HepG2 (cell line): ENCODE measurements at regions not wholly inside any gene's neighbourhood (a gene's known extent, or its start where the extent isn't known, plus 50 kb on each side); places are given as distances from the start of the nearest gene placed in this dataset.

Source experiments
- AGO2 ChIP-seq: fragments of 200-400 bp; formaldehyde crosslinking; optimal IDR thresholded peaks from 2 replicates; pipeline ENCODE3; 2017; ENCODE audit warnings: mild to moderate bottlenecking, low read depth, low read length, moderate library complexity
- CBFB ChIP-seq: sonication (generic); formaldehyde crosslinking; IDR thresholded peaks from 2 replicates; pipeline ENCODE4 v1.4.0; 2020; ENCODE audit warnings: missing genetic modification reagents
- GLI4 ChIP-seq: sonication (generic); formaldehyde crosslinking; IDR thresholded peaks from 2 replicates; pipeline ENCODE4 v1.5.1; 2020; ENCODE audit warnings: missing genetic modification reagents, mild to moderate bottlenecking, moderate library complexity, borderline replicate concordance
- HOXA3 ChIP-seq: sonication (generic); formaldehyde crosslinking; IDR thresholded peaks from 2 replicates; pipeline ENCODE4 v1.5.0; 2020; ENCODE audit warnings: missing genetic modification reagents
- LCORL ChIP-seq, 2 experiments: fragments of 450-650 bp in 1 of 2; sonication (generic) in 1 of 2; formaldehyde crosslinking in 1 of 2; IDR thresholded peaks; 2 replicates each; pipeline versions ENCODE4 v1.5.0 to v1.6.1; 2017 to 2020; ENCODE audit warnings: antibody characterized with exemption in 1 of 2, missing genetic modification reagents in 1 of 2
- MED8 ChIP-seq: sonication (generic); formaldehyde crosslinking; IDR thresholded peaks from 2 replicates; pipeline ENCODE4 v1.8.1; 2023; ENCODE audit warnings: mild to moderate bottlenecking, missing genetic modification reagents; ENCODE audit not compliant: insufficient replicate concordance
- NFIB ChIP-seq: sonication (generic); formaldehyde crosslinking; IDR thresholded peaks from 2 replicates; pipeline ENCODE4 v1.9.0; 2021; ENCODE audit warnings: missing genetic modification reagents, mild to moderate bottlenecking, borderline replicate concordance
- POLR2G ChIP-seq: fragments of 200-400 bp; formaldehyde crosslinking; IDR thresholded peaks from 2 replicates; pipeline ENCODE4 v1.6.1; 2018; ENCODE audit warnings: mild to moderate bottlenecking, low read depth, low read length, moderate library complexity
- PRMT3 ChIP-seq: sonication (generic); formaldehyde crosslinking; IDR thresholded peaks from 2 replicates; pipeline ENCODE4 v1.8.1; 2022; ENCODE audit warnings: low read depth, mild to moderate bottlenecking, moderate library complexity, missing genetic modification reagents, borderline replicate concordance
- RBM22 ChIP-seq: fragments of 200-400 bp; formaldehyde crosslinking; optimal IDR thresholded peaks from 2 replicates; pipeline ENCODE3; 2017; ENCODE audit warnings: mild to moderate bottlenecking, low read length, moderate library complexity
- SMAD1 ChIP-seq: sonication (generic); formaldehyde crosslinking; IDR thresholded peaks from 2 replicates; pipeline ENCODE4 v1.4.0; 2020; ENCODE audit warnings: missing genetic modification reagents, low read depth, mild to moderate bottlenecking, borderline replicate concordance
- SMAD9 ChIP-seq: sonication (generic); formaldehyde crosslinking; IDR thresholded peaks from 2 replicates; pipeline ENCODE4 v1.5.1; 2020; ENCODE audit warnings: mild to moderate bottlenecking, missing genetic modification reagents
- ZNF224 ChIP-seq: sonication (generic); formaldehyde crosslinking; IDR thresholded peaks from 2 replicates; pipeline ENCODE4 v1.5.0; 2020; ENCODE audit warnings: mild to moderate bottlenecking, missing genetic modification reagents
- ZNF225 ChIP-seq: sonication (generic); formaldehyde crosslinking; IDR thresholded peaks from 2 replicates; pipeline ENCODE4 v1.4.0; 2020; ENCODE audit warnings: mild to moderate bottlenecking, missing genetic modification reagents
- ZNF350 ChIP-seq: sonication (generic); formaldehyde crosslinking; IDR thresholded peaks from 2 replicates; pipeline ENCODE4 v1.4.0; 2020; ENCODE audit warnings: mild to moderate bottlenecking, low read depth, missing genetic modification reagents, borderline replicate concordance
- ZNF44 ChIP-seq: sonication (generic); formaldehyde crosslinking; IDR thresholded peaks from 2 replicates; pipeline ENCODE4 v1.5.1; 2020; ENCODE audit warnings: mild to moderate bottlenecking, missing genetic modification reagents
- ZNF552 ChIP-seq: sonication (generic); formaldehyde crosslinking; IDR thresholded peaks from 2 replicates; pipeline ENCODE4 v1.9.0; 2022; ENCODE audit warnings: missing genetic modification reagents, mild to moderate bottlenecking, borderline replicate concordance
- ZNF660 ChIP-seq: sonication (generic); formaldehyde crosslinking; IDR thresholded peaks from 2 replicates; pipeline ENCODE4 v1.5.1; 2020; ENCODE audit warnings: mild to moderate bottlenecking, low read depth, missing genetic modification reagents, borderline replicate concordance
- ZNF781 ChIP-seq: sonication (generic); formaldehyde crosslinking; IDR thresholded peaks from 2 replicates; pipeline ENCODE4 v1.5.1; 2020; ENCODE audit warnings: borderline replicate concordance, mild to moderate bottlenecking, missing genetic modification reagents; ENCODE audit errors: not compliant biosample characterization
- TF ChIP-seq, protein P1 (sequence below): sonication (generic); formaldehyde crosslinking; IDR thresholded peaks from 2 replicates; pipeline ENCODE4 v1.4.0; 2020; ENCODE audit warnings: missing genetic modification reagents, borderline replicate concordance
- TF ChIP-seq, protein P2 (sequence below): IDR thresholded peaks from 2 replicates; pipeline ENCODE4 v1.6.1; 2012; ENCODE audit warnings: low read depth, low read length, improper control_type of control experiment
- TF ChIP-seq, protein P3 (sequence below): sonication (generic); formaldehyde crosslinking; IDR thresholded peaks from 2 replicates; pipeline ENCODE4 v1.4.0; 2020; ENCODE audit warnings: low read depth, mild to moderate bottlenecking, missing genetic modification reagents
- TF ChIP-seq, protein P4 (sequence below): sonication (generic); formaldehyde crosslinking; IDR thresholded peaks from 2 replicates; pipeline ENCODE4 v1.8.1; 2023; ENCODE audit warnings: missing genetic modification reagents, mild to moderate bottlenecking, borderline replicate concordance

DNA sequence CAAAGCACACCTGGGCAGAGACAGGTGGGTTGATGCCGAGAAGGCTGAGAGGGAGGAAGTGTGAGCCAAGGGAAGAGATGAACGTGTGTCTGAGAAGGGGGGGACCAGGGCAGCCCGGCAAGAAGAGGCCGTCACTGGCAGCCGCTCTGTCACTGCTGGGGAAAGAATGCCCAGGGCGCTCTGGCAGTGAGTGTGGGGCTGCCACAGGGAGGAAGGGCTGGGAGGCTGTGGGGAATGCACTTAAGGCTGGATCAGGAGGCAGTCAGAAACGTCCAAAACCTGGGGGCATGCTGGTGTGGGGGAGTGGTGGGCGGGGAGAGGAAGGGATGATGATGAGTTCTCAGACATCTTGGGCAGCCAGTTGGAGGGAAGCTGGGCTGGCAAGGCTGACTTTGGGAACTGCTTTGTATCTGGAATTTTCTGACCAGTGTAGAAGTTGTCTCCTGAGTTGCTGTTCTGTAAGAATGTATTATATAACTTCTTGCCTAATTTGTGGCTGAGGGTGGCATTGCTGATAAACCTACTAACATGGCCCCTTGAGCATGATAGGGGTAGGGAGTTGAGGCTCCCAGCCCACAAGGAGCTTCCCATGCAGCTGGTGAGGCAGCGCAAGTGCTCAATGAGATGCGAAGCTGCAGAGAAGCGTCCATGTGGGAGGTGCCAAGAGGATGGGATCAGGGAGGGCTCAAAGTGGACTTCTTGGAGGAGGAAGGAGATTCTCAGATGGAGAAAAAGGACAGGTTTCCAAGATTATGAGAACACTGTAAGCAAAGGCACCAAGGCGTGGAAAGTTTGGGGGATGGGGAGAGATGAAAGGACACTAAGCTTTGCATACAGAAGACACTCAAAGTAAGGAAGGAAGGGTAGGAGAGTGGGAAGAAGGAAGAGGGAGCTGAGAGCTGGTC lies 185.1 kb upstream of the HAAO start (continued):
- TF ChIP-seq AGO2 (peak; percentile 87), RBM22 (peak; percentile 20), ZNF224 (CRISPR knock-in tag) (no peak), ZNF44 (peak; percentile 74; the same call in 1 of the 2 replicates), ZNF225 (peak; percentile 36; the same call in 1 of the 2 replicates), ZNF552 (CRISPR knock-in tag) (no peak), HOXA3 (CRISPR knock-in tag) (no peak), PRMT3 (no peak), ZNF781 (CRISPR knock-in tag) (no peak), SMAD1 (no peak), NFIB (CRISPR knock-in tag) (0 out of 2 replicates have a peak, but pooled peaks have one; percentile 67), ZNF350 (no peak), MED8 (CRISPR knock-in tag) (no peak), POLR2G (0 out of 2 replicates have a peak, but pooled peaks have one; percentile 4), ZNF660 (no peak), GLI4 (CRISPR knock-in tag) (0 out of 2 replicates have a peak, but pooled peaks have one; percentile 45), SMAD9 (CRISPR knock-in tag) (0 out of 2 replicates have a peak, but pooled peaks have one; percentile 42), CBFB (CRISPR knock-in tag) (no peak), LCORL (IDR thresholded peaks at IDR 0.05) (no peak), LCORL (CRISPR knock-in tag; IDR thresholded peaks at IDR 0.05) (peak; percentile 39; the same call in 1 of the 2 replicates)
- TF ChIP-seq, protein P1, sequence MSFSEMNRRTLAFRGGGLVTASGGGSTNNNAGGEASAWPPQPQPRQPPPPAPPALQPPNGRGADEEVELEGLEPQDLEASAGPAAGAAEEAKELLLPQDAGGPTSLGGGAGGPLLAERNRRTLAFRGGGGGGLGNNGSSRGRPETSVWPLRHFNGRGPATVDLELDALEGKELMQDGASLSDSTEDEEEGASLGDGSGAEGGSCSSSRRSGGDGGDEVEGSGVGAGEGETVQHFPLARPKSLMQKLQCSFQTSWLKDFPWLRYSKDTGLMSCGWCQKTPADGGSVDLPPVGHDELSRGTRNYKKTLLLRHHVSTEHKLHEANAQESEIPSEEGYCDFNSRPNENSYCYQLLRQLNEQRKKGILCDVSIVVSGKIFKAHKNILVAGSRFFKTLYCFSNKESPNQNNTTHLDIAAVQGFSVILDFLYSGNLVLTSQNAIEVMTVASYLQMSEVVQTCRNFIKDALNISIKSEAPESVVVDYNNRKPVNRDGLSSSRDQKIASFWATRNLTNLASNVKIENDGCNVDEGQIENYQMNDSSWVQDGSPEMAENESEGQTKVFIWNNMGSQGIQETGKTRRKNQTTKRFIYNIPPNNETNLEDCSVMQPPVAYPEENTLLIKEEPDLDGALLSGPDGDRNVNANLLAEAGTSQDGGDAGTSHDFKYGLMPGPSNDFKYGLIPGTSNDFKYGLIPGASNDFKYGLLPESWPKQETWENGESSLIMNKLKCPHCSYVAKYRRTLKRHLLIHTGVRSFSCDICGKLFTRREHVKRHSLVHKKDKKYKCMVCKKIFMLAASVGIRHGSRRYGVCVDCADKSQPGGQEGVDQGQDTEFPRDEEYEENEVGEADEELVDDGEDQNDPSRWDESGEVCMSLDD (CRISPR knock-in tag) = no peak
- TF ChIP-seq, protein P2, sequence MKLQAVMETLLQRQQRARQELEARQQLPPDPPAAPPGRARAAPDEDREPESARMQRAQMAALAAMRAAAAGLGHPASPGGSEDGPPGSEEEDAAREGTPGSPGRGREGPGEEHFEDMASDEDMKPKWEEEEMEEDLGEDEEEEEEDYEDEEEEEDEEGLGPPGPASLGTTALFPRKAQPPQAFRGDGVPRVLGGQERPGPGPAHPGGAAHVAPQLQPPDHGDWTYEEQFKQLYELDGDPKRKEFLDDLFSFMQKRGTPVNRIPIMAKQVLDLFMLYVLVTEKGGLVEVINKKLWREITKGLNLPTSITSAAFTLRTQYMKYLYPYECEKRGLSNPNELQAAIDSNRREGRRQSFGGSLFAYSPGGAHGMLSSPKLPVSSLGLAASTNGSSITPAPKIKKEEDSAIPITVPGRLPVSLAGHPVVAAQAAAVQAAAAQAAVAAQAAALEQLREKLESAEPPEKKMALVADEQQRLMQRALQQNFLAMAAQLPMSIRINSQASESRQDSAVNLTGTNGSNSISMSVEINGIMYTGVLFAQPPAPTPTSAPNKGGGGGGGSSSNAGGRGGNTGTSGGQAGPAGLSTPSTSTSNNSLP = no peak
- TF ChIP-seq, protein P3, sequence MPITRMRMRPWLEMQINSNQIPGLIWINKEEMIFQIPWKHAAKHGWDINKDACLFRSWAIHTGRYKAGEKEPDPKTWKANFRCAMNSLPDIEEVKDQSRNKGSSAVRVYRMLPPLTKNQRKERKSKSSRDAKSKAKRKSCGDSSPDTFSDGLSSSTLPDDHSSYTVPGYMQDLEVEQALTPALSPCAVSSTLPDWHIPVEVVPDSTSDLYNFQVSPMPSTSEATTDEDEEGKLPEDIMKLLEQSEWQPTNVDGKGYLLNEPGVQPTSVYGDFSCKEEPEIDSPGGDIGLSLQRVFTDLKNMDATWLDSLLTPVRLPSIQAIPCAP (CRISPR knock-in tag) = 0 out of 2 replicates have a peak, but pooled peaks have one; percentile 28
- TF ChIP-seq, protein P4, sequence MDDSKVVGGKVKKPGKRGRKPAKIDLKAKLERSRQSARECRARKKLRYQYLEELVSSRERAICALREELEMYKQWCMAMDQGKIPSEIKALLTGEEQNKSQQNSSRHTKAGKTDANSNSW (CRISPR knock-in tag) = 0 out of 2 replicates have a peak, but pooled peaks have one; percentile 43
